ENCODE measurements at regions not wholly inside any gene's neighbourhood (a gene's known extent, or its start where the extent isn't known, plus 50 kb on each side); places are given as distances from the start of the nearest gene placed in this dataset.
A peak's percentile ranks its signal among the peaks of the same experiment; 100 is the strongest.
"Not testable (repeated sequence)": the region's sequence is repeated elsewhere in the genome, so short reads cannot be mapped to it uniquely, and the experiment has no call there.

DNA sequence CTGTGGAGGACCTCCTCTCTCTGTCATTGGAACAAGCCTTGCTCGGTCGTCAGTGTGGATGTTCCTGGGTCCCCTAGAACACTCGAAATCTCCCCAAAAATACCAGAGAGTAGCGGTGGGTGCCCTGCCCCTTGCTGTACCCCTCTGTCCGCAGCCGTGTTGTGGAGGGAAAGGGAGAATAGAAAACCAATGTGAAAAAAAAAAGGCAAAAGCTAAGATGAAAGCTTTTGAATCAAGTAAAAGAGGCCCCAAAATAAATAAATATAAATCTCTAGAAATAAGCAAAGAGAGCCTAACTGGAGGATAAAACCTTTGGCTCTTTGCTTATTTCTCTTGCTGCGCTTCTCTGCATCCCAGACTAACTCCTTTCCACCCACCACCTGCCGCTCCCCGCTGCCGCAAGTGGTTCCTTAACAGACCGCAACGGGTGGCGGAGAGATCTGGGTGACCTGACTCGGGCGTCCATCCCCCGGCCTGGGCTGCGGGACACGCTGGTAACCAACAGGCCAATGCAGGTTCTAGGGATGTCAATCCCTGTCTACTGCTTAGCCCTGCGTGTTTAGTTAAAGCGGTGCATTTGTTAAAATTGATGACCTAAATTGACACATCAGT, 110.0 kb downstream of the GPX5 start:
- Histone ChIP-seq H3K27me3 (peaks cover 25% of the 10 kb centered on the region), H3K4me3 (peak overlapping the region; percentile 33), H3K79me2 (no peaks in the 10 kb centered on the region), H3K4me2 (peak overlapping the region; percentile 90), H3K36me3 (replicated peaks; ENCODE audit: insufficient read depth, low read depth) (no peaks in the 10 kb centered on the region), H3K9me2 (replicated peaks; ENCODE audit: insufficient read depth) (no peaks in the 10 kb centered on the region), H2AFZ (peak overlapping the region; percentile 80), H3K4me1 (ENCODE audit: insufficient read depth) (no peaks in the 10 kb centered on the region), H3K27ac (no peak overlapping the region), H4K20me1 (ENCODE audit: insufficient read depth, poor library complexity, severe bottlenecking) (no peaks in the 10 kb centered on the region), H3K9me3 (ENCODE audit: low read depth) (no peaks in the 10 kb centered on the region)
- TF ChIP-seq EZH2 (IDR thresholded peaks at IDR 0.05; ENCODE audit: borderline replicate concordance) (no peak), EZH2phosphoT487 (IDR thresholded peaks at IDR 0.05; ENCODE audit: low read depth, severe bottlenecking, unreplicated experiment) (no peak)
- TF ChIP-seq, protein P1, sequence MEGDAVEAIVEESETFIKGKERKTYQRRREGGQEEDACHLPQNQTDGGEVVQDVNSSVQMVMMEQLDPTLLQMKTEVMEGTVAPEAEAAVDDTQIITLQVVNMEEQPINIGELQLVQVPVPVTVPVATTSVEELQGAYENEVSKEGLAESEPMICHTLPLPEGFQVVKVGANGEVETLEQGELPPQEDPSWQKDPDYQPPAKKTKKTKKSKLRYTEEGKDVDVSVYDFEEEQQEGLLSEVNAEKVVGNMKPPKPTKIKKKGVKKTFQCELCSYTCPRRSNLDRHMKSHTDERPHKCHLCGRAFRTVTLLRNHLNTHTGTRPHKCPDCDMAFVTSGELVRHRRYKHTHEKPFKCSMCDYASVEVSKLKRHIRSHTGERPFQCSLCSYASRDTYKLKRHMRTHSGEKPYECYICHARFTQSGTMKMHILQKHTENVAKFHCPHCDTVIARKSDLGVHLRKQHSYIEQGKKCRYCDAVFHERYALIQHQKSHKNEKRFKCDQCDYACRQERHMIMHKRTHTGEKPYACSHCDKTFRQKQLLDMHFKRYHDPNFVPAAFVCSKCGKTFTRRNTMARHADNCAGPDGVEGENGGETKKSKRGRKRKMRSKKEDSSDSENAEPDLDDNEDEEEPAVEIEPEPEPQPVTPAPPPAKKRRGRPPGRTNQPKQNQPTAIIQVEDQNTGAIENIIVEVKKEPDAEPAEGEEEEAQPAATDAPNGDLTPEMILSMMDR (IDR thresholded peaks at IDR 0.05; ENCODE audit: poor library complexity): no peak
- 3% methylated on average over 20 of the region's 20 CpGs for WGBS (ENCODE audit: low lambda C conversion rate, missing lambda C conversion rate)
- DNase-seq (ENCODE audit: low spot score): no peak

DNA sequence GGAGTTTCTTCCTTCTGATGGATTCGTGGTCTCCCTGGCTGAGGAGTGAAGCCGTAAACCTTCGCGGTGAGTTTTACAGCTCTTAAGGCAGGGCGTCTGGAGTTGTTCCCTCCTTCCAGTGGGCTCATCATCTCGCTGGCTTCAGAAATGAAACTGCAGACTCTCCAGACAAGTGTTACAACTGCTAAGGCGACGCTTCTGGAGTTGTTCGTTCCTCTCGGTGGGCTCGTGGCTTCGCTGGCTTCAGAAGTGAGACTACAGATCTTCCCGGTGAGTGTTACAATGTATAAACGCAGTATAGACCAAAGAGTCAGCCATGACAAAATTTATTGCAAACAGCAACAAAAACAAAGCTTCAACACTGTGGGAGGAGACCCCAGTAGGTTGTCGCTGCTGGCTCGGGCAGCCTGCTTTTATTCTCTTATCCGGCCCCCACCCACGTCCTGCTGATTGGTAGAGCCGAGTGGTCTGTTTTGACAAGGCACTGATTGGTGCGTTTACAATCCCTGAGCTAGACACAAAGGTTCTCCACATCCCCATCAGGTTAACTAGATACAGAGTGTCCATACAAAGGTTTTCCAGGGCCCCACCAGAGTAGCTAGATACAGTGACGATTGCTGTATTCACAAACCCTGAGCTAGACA, 113.2 kb downstream of the GPX5 start:
- Histone ChIP-seq H3K9me2 (replicated peaks; ENCODE audit: insufficient read depth) (no peaks in the 10 kb centered on the region), H3K36me3 (replicated peaks; ENCODE audit: insufficient read depth, low read depth) (no peaks in the 10 kb centered on the region), H2AFZ (no peak overlapping the region), H3K9me3 (ENCODE audit: low read depth) (no peaks in the 10 kb centered on the region), H3K4me3 (no peak overlapping the region), H3K4me2 (no peak overlapping the region), H4K20me1 (ENCODE audit: insufficient read depth, poor library complexity, severe bottlenecking) (no peaks in the 10 kb centered on the region), H3K4me1 (ENCODE audit: insufficient read depth) (no peaks in the 10 kb centered on the region), H3K27me3 (peaks cover 25% of the 10 kb centered on the region), H3K27ac (no peak overlapping the region), H3K79me2 (no peaks in the 10 kb centered on the region)
- no peak for DNase-seq (ENCODE audit: low spot score)
- 91% methylated on average over 21 of the region's 21 CpGs for WGBS (ENCODE audit: low lambda C conversion rate, missing lambda C conversion rate)
- TF ChIP-seq EZH2phosphoT487 (IDR thresholded peaks at IDR 0.05; ENCODE audit: low read depth, severe bottlenecking, unreplicated experiment) (no peak), EZH2 (IDR thresholded peaks at IDR 0.05; ENCODE audit: borderline replicate concordance) (no peak)
- TF ChIP-seq, protein P1 (IDR thresholded peaks at IDR 0.05; ENCODE audit: poor library complexity): no peak

DNA sequence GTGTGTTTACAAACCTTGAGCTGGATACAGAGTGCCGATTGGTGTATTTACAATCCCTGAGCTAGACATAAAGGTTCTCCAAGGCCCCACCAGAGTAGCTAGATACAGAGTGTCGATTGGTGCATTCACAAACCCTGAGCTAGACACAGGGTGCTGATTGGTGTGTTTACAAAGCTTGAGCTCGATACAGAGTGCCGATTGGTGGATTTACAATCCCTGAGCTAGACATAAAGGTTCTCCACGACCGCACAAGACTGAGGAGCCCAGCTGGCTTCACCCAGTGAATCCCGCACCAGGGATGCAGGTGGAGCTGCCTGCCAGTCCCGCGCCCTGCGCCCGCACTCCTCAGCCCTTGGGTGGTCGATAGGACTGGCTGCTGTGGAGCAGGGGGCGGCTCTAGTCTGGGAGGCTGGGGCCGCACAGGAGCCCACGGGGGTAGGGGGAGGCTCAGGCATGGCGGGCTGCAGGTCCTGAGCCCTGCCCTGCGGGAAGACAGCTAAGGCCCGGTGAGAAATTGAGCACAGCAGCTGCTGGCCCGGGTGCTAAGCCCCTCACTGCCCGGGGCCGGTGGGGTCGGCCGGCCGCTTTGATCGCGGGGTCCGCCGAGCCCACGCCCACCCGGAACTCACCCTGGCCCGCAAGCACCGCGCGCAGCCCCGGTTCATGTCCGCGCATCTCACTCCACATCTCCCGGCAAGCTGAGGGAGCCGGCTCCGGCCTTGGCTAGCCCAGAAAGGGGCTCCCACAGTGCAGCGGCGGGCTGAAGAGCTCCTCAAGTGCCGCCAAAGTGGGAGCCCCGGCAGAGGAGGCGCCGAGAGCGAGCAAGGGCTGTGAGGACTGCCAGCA, 114.0 kb downstream of the GPX5 start:
- not testable (repeated sequence) for H3K9me3 ChIP-seq (ENCODE audit: low read depth); H3K4me3 ChIP-seq; H2AFZ ChIP-seq; H3K36me3 ChIP-seq (replicated peaks; ENCODE audit: insufficient read depth, low read depth); H3K4me2 ChIP-seq; H3K9me2 ChIP-seq (replicated peaks; ENCODE audit: insufficient read depth); H4K20me1 ChIP-seq (ENCODE audit: insufficient read depth, poor library complexity, severe bottlenecking); H3K27ac ChIP-seq; DNase-seq (ENCODE audit: low spot score); H3K4me1 ChIP-seq (ENCODE audit: insufficient read depth); H3K79me2 ChIP-seq
- 97% methylated on average over 33 of the region's 47 CpGs for WGBS (ENCODE audit: low lambda C conversion rate, missing lambda C conversion rate)
- peaks cover 25% of the 10 kb centered on the region for H3K27me3 ChIP-seq

Data from hepatocyte (in vitro differentiated cells).